ENCODE measurements at regions not wholly inside any gene's neighbourhood (a gene's known extent, or its start where the extent isn't known, plus 50 kb on each side); places are given as distances from the start of the nearest gene placed in this dataset.

DNA sequence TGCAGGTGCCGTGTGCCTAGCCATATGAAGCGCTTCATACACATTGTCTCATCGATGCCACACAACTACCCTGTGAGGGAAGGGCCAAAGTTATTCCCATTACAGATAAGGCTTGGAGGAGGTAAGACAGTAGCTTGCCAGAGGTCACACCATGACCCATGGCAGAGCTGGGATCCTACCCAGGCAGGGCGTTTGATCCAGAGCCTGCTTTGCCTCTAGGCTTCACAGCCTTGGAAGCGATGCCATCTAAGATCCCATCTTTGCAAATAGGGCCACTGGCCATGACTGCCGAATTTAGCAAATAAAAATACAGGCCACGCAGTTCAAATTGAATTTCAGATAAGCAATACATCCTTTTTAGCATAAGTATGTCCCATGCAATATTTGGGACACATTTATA lies 358.2 kb downstream of the BCOR start:
- Histone ChIP-seq H3K27ac (no peak overlapping the region), H3K27me3 (no peaks in the 10 kb centered on the region), H3K36me3 (replicated peaks in 1 of 2; ENCODE audit: insufficient read depth in 1 of 2, low read depth in 2 of 2) (no peaks in the 10 kb centered on the region), H3K4me1 (peaks cover 20% of the 10 kb centered on the region), H3K9me3 (no peaks in the 10 kb centered on the region), H3K4me3 (no peak overlapping the region)
- DNase-seq (no peak), ATAC-seq (no peak)
- 74 to 95% methylated on average over 3 to 4 of the region's 7 CpGs for WGBS, 2 donors
- intact Hi-C loops (cut with DNase I), result loop anchor here (10.0 kb wide), 1 partner anchor 525 kb away; no protein-coding TSS in a partner anchor
- TF ChIP-seq CTCF (IDR thresholded peaks at IDR 0.05), result no peak

DNA sequence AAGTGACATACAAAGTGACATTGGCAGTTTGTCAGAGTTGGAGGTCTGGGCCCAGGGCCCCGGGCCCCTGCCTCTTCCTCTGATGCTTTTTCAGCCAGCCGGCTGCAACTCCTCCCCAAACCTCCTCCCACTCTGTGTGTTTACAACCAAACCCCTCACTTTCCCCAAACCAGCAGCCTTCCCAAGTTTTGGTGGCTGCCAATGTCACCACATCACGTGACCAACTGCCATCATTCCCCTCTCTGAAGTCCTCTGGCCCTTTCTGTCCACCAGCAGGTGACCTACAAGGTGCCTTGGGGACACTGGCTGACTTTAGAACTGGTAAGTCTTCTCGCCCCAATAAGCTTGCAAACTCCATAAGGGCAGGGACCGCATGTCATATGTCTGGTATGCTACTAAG lies 357.7 kb downstream of the BCOR start:
- DNase-seq (no peak), ATAC-seq (no peak)
- no peak for TF ChIP-seq POLR2A (IDR thresholded peaks at IDR 0.05)
- no peak for TF ChIP-seq CTCF (IDR thresholded peaks at IDR 0.05)
- intact Hi-C loops (cut with DNase I), result no loop called here
- Histone ChIP-seq H3K36me3 (replicated peaks in 1 of 2; ENCODE audit: insufficient read depth in 1 of 2, low read depth in 2 of 2) (no peaks in the 10 kb centered on the region), H3K27ac (no peak overlapping the region), H3K4me3 (no peak overlapping the region), H3K27me3 (no peaks in the 10 kb centered on the region), H3K4me1 (peaks cover 15% of the 10 kb centered on the region), H3K9me3 (no peaks in the 10 kb centered on the region)
- WGBS, 2 donors, result 83 to 87% methylated on average over 3 to 4 of the region's 5 CpGs

GRCh38 chrX:39741904-39742303 lies 355.9 kb downstream of the BCOR start:
- H3K36me3 ChIP-seq (replicated peaks in 1 of 2; ENCODE audit: insufficient read depth in 1 of 2, low read depth in 2 of 2), result no peaks in the 10 kb centered on the region
- TF ChIP-seq CTCF (IDR thresholded peaks at IDR 0.05), result no peak
- no peak for TF ChIP-seq POLR2A (IDR thresholded peaks at IDR 0.05)
- intact Hi-C loops (cut with DNase I), result no loop called here
- 61 to 100% methylated on average over 1 to 3 of the region's 3 CpGs for WGBS, 2 donors
- H3K4me3 ChIP-seq, result no peak overlapping the region
- no peaks in the 10 kb centered on the region for H3K27me3 ChIP-seq
- no peak overlapping the region for H3K27ac ChIP-seq
- ATAC-seq (no peak), DNase-seq (no peak)
- no peaks in the 10 kb centered on the region for H3K9me3 ChIP-seq
- H3K4me1 ChIP-seq, result peaks cover 13% of the 10 kb centered on the region

DNA sequence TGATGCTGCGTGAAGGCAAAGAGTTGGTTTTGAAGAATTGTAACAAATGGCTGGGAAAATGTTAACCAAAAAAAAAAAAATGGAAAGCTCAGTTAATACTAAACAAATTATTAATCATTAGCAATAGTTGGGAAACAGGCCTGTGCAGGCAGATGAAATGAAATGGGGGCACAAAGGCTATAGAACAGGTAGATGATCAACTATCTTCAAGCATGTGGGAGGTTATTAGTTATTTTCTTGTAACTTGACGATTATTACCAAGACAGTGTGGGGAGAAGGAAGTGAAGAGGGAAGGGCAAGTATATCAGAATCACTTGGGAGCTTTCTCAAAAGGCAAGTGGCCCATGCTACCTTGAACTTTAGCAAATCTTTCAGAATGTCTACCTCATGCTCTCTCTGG lies 351.9 kb downstream of the BCOR start:
- Histone ChIP-seq H3K4me3 (no peak overlapping the region), H3K27ac (peak overlapping the region in 3 of 4 donors; percentile 46 to 64 (median 61)), H3K4me1 (peaks cover 13% of the 10 kb centered on the region), H3K27me3 (no peaks in the 10 kb centered on the region), H3K9me3 (no peaks in the 10 kb centered on the region), H3K36me3 (replicated peaks in 1 of 2; ENCODE audit: insufficient read depth in 1 of 2, low read depth in 2 of 2) (no peaks in the 10 kb centered on the region)
- DNase-seq (no peak), ATAC-seq (peak; percentile 70)
- TF ChIP-seq POLR2A (IDR thresholded peaks at IDR 0.05) (no peak), CTCF (IDR thresholded peaks at IDR 0.05) (no peak)
- intact Hi-C loops (cut with DNase I), result no loop called here
- WGBS, 2 donors, result 45 to 53% methylated on average over 2 of the region's 2 CpGs

DNA sequence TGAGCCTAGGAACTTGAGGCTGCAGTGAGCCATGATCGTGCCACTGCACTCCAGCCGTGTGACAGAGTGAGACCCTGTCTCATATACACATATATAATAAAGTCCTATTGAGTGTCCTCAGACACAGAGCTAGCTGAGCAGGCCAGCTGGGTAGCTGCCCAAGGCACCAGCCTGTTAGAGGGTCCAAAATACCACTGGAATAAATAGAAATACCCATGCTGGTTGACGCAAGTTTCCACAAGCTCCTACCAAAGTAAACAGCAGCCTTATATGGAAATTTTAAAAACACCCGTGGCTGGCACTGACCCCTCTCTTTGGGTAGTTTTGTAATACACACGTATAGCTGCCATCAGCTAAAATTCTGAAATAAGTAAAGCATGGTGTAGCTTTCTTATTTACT lies 348.6 kb downstream of the BCOR start:
- intact Hi-C loops (cut with DNase I), result no loop called here
- WGBS, 2 donors, result 36 to 46% methylated on average over 3 to 4 of the region's 5 CpGs
- Histone ChIP-seq H3K27me3 (no peaks in the 10 kb centered on the region), H3K27ac (no peak overlapping the region), H3K4me3 (no peak overlapping the region), H3K36me3 (replicated peaks in 1 of 2; ENCODE audit: insufficient read depth in 1 of 2, low read depth in 2 of 2) (no peaks in the 10 kb centered on the region), H3K4me1 (peaks cover 28% of the 10 kb centered on the region), H3K9me3 (no peaks in the 10 kb centered on the region)
- no peak for DNase-seq
- ATAC-seq, result no peak
- no peak for TF ChIP-seq CTCF (IDR thresholded peaks at IDR 0.05)
- no peak for TF ChIP-seq POLR2A (IDR thresholded peaks at IDR 0.05)

Measured in body of pancreas (tissue), 4 donors.